ENCODE measurements at regions not wholly inside any gene's neighbourhood (a gene's known extent, or its start where the extent isn't known, plus 50 kb on each side); places are given as distances from the start of the nearest gene placed in this dataset.

DNA sequence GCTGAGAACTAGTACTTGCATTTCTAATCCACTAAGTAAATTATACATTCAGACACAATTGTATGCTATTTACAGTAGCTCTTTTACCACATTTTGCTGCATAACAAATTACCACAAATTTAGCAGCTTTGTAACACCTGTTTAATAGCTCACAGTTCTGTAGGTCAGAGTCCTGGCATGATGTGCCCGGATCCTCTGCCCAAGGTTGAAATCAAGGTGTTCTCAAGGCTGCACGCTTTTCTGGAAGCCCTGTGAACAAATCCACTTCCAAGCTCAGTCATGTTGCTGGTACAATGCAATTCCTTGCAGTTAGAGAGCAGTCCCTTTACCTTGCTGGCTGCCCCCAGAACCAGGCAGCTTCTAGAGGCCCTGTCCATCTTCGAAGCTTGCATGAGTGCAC, 716.0 kb downstream of the HACE1 start:
- Histone ChIP-seq H3K4me2 (ENCODE audit: low read depth, low read length) (no peak overlapping the region), H3K9me3 (ENCODE audit: low read length) (peaks cover 19% of the 10 kb centered on the region), H3K27me3 (ENCODE audit: control insufficient read depth in 1 of 2, insufficient read depth in 2 of 2, low read length in 2 of 2) (no peaks in the 10 kb centered on the region), H3K27ac (ENCODE audit: extremely low read length, insufficient read depth, low read length) (no peak overlapping the region), H3K36me3 (replicated peaks in 1 of 2; ENCODE audit: control insufficient read depth in 1 of 2, insufficient read depth in 2 of 2, low read length in 2 of 2) (no peaks in the 10 kb centered on the region), H4K20me1 (ENCODE audit: insufficient read depth, low read length) (no peaks in the 10 kb centered on the region), H3K9ac (ENCODE audit: insufficient read depth, low read depth, low read length) (no peak overlapping the region), H3K79me2 (ENCODE audit: insufficient read depth, low read length) (no peaks in the 10 kb centered on the region), H3K4me3 (replicated peaks in 1 of 3; ENCODE audit: insufficient read depth in 1 of 3, low read depth in 2 of 3, low read length in 3 of 3) (no peak overlapping the region), H2AFZ (ENCODE audit: low read length) (no peak overlapping the region), H3K4me1 (ENCODE audit: insufficient read depth, low read length) (no peaks in the 10 kb centered on the region)
- WGBS (ENCODE audit: low lambda C conversion rate) = 26% methylated on average over 3 of the region's 3 CpGs
- TF ChIP-seq ZNF773 (CRISPR knock-in tag; IDR thresholded peaks at IDR 0.05; ENCODE audit: borderline replicate concordance) (no peak), KDM3A (CRISPR knock-in tag; IDR thresholded peaks at IDR 0.05; ENCODE audit: low read depth) (no peak)
- no peak for ATAC-seq
- ChIA-PET CTCF (ENCODE audit: low intra/inter-chr PET ratio, low total read pairs) (no interaction called here), POLR2A (no interaction called here)
- intact Hi-C loops (cut with micrococcal nuclease; ENCODE audit: unreplicated experiment) (no loop called here), in situ Hi-C loops (cut with HindIII; ENCODE audit: extremely low pct_ligation_motif_present, low pct_unique_long_range_greater_than_20kb) (no loop called here)
- BruUV-seq (replicated peaks) = no TSS peak
- DNase-seq (ENCODE audit: low spot score) = no peak
- FAIRE-seq = no peak

DNA sequence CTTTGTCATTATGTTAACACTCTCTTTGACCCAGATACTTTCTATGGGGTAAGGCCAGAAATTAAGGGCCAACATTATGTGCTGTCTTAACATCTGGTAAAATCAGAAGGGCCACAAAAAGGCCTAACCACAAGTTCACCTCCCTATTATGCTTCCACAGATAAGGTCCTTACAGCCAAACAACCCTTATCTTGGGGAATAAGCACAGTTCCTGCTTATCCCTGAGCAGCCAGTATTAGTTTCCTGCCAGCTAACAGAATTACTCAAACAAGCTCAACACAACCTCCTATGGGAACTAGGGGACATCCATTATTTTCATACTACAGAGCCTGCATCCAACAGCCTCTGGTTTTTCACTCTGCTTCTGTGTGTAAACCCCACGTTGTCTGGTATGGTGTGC, 724.8 kb downstream of the HACE1 start:
- H3K4me1 ChIP-seq (ENCODE audit: insufficient read depth, low read length) = no peaks in the 10 kb centered on the region
- no peaks in the 10 kb centered on the region for H3K79me2 ChIP-seq (ENCODE audit: insufficient read depth, low read length)
- 0% methylated on average over 1 of the region's 1 CpG for WGBS (ENCODE audit: low lambda C conversion rate)
- FAIRE-seq (no peak), DNase-seq (ENCODE audit: low spot score) (no peak), ATAC-seq (no peak)
- no peak overlapping the region for H3K4me2 ChIP-seq (ENCODE audit: low read depth, low read length)
- ChIA-PET POLR2A (no interaction called here), CTCF (ENCODE audit: low intra/inter-chr PET ratio, low total read pairs) (no interaction called here)
- no peaks in the 10 kb centered on the region for H3K36me3 ChIP-seq (replicated peaks in 1 of 2; ENCODE audit: control insufficient read depth in 1 of 2, insufficient read depth in 2 of 2, low read length in 2 of 2)
- H2AFZ ChIP-seq (ENCODE audit: low read length) = no peak overlapping the region
- peaks cover 26% of the 10 kb centered on the region for H3K9me3 ChIP-seq (ENCODE audit: low read length)
- no TSS peak for BruUV-seq (replicated peaks)
- no peak overlapping the region for H3K9ac ChIP-seq (ENCODE audit: insufficient read depth, low read depth, low read length)
- H3K4me3 ChIP-seq (replicated peaks in 1 of 3; ENCODE audit: insufficient read depth in 1 of 3, low read depth in 2 of 3, low read length in 3 of 3) = no peak overlapping the region
- H3K27ac ChIP-seq (ENCODE audit: extremely low read length, insufficient read depth, low read length) = no peak overlapping the region
- intact Hi-C loops (cut with micrococcal nuclease; ENCODE audit: unreplicated experiment) = no loop called here
- TF ChIP-seq TRIM24 (CRISPR knock-in tag; IDR thresholded peaks at IDR 0.05) (no peak), ZMYM4 (CRISPR knock-in tag; IDR thresholded peaks at IDR 0.05) (no peak), ZMYM3 (CRISPR knock-in tag; IDR thresholded peaks at IDR 0.05) (no peak), ZNF547 (CRISPR knock-in tag; IDR thresholded peaks at IDR 0.05) (no peak), ZSCAN9 (CRISPR knock-in tag; IDR thresholded peaks at IDR 0.05; ENCODE audit: borderline replicate concordance) (no peak), BRCA1 (CRISPR knock-in tag; IDR thresholded peaks at IDR 0.05) (no peak), ZFY (CRISPR knock-in tag; IDR thresholded peaks at IDR 0.05) (no peak)
- TF ChIP-seq, protein P1, sequence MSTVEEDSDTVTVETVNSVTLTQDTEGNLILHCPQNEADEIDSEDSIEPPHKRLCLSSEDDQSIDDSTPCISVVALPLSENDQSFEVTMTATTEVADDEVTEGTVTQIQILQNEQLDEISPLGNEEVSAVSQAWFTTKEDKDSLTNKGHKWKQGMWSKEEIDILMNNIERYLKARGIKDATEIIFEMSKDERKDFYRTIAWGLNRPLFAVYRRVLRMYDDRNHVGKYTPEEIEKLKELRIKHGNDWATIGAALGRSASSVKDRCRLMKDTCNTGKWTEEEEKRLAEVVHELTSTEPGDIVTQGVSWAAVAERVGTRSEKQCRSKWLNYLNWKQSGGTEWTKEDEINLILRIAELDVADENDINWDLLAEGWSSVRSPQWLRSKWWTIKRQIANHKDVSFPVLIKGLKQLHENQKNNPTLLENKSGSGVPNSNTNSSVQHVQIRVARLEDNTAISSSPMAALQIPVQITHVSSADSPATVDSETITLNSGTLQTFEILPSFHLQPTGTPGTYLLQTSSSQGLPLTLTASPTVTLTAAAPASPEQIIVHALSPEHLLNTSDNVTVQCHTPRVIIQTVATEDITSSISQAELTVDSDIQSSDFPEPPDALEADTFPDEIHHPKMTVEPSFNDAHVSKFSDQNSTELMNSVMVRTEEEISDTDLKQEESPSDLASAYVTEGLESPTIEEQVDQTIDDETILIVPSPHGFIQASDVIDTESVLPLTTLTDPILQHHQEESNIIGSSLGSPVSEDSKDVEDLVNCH (CRISPR knock-in tag; IDR thresholded peaks at IDR 0.05) = no peak
- no peaks in the 10 kb centered on the region for H4K20me1 ChIP-seq (ENCODE audit: insufficient read depth, low read length)
- no peaks in the 10 kb centered on the region for H3K27me3 ChIP-seq (ENCODE audit: control insufficient read depth in 1 of 2, insufficient read depth in 2 of 2, low read length in 2 of 2)
- in situ Hi-C loops (cut with HindIII; ENCODE audit: extremely low pct_ligation_motif_present, low pct_unique_long_range_greater_than_20kb) = no loop called here

All from HepG2 (cell line).